KG1 (cell line): ENCODE measurements at regions not wholly inside any gene's neighbourhood (a gene's known extent, or its start where the extent isn't known, plus 50 kb on each side); places are given as distances from the start of the nearest gene placed in this dataset.

Experiments
- DNase-seq: peaks from one replicate; lab custom pipeline; 2025; lab: John Stamatoyannopoulos, UW

DNA sequence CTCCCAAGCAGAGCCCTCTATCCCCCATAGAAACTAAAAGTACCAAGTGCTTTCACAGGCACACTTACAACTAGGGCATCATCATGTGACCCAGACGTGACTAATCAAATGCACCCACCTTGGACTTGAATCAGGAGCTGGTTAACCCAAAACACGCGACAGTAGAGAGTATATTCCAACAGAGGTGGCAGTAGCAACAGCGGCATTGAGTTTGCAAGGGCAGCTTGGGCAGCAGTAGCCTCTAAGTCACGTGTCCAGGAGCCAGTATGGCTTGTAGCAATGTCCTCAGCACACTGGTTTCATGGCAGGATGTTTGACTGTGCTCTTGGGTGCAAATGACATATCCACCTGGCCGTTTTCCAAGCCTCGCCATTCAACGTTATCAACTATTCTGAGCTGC lies 73.4 kb upstream of the DNAH5 start:
- DNase-seq: no peak

GRCh38 chr5:14016549-14016948 lies 72.1 kb upstream of the DNAH5 start:
- DNase-seq: no peak

- DNase-seq: peak; percentile 25
These were observed 66.9 kb upstream of the DNAH5 start for GRCh38 chr5:14011089-14012020.

DNA sequence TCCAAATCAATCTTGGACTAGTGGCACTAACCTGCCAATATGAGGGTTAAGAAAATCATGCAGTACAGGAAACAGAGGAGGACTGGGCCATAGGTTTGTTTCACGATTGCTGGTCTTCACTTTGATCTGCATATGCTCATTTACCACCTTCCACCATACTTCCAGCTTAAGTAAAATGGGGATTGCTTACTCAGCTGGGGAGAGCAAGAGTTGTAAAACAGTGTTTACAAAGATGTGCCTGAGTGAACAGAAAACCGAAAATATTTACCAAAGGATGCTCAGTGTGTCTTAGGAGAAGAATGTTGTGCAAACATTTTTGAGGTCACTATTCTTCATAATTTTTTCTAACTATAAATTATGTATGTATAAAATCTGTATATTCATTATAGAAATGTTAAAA lies 65.1 kb upstream of the DNAH5 start:
- no peak for DNase-seq

DNA sequence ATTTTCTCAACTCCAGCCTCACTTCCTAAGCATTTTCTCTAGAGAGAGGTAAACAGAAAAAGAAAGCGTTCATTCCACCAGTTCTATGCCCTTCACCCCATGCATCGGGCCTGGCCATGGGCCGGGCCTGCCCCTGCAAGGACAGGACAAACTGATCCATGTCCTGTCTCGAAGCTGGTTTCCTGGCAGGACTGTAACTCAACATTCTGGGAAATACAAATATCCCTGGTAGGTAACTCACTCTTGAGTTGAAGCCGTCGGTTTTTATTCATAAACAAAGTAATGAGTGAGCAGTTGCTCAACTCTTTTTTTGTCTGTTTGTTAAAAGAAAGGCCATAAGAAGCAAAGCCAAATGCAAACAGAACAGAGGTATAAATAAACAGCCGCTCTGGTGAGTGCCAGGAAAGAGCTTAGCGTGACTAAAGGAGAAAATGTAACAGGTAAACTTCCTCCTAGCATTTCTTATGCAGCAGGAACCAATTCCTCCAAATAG lies 64.4 kb upstream of the DNAH5 start:
- DNase-seq: no peak

GRCh38 chr5:14006823-14007520 lies 62.5 kb upstream of the DNAH5 start:
- no peak for DNase-seq

DNA sequence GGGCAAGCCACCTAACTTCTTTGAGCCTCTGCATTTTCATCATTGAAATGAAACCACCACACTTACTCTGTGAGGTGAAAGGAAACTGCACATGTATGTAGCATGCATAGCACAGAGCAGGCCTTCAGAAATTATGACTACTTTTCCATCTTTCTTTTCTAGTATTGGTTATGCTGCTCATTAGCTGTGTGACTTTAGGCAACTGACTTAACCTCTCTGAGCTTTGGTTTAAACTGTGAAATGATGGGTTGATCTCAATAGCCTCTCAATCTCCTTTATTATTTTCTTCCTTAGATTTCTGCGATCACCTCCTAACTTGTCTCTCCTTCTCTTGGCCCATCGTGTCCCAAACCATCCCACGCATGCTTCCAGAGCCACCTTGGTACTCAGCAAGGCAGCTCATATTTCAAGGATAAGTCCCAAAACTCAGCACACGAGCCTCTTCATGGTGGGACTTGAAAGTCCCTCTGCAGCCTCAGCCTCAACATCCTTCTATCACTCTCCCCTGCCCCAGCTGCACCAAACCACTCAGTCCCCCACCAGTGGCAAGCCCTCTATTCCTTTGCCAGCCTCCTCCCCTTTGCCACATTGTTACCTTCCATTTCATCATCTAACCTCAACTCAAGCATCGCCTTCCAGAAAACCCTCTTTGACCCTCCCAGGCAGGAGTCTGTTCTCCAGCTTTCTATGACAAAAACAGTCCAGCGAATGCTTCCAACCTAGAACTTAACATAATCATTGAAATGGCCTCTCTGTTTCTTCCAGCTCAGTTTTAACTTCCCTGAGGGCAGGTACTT lies 60.3 kb upstream of the DNAH5 start:
- no peak for DNase-seq

GRCh38 chr5:14003936-14004335 lies 59.4 kb upstream of the DNAH5 start:
- no peak for DNase-seq

DNA sequence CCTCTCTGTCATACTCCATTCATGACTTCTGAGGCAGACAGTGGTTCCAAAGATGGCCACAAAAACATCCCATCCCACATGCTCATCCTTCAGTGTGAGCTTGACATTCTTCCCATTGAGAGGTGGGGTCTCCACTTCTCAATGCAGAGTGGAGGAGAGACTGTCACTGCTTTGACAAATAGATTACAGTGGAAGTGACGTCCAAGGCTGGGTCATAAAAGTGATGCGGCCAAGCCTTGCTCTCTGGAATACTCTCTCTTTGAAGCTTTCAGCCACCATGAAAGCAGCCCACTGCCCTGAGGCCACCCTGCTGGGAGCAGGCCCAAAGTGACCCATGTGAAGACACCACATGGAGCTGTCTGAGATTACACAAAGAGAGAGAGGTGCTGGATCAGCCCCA lies 59.0 kb upstream of the DNAH5 start:
- no peak for DNase-seq

- no peak for DNase-seq
These were observed 53.8 kb upstream of the DNAH5 start for GRCh38 chr5:13998254-13998653.

GRCh38 chr5:13997514-13997913 lies 53.0 kb upstream of the DNAH5 start:
- no peak for DNase-seq

- DNase-seq: no peak
These were observed 50.2 kb upstream of the DNAH5 start for GRCh38 chr5:13994621-13995253.
